ENCODE measurements at regions not wholly inside any gene's neighbourhood (a gene's known extent, or its start where the extent isn't known, plus 50 kb on each side); places are given as distances from the start of the nearest gene placed in this dataset.
"Not testable (repeated sequence)": the region's sequence is repeated elsewhere in the genome, so short reads cannot be mapped to it uniquely, and the experiment has no call there.

DNA sequence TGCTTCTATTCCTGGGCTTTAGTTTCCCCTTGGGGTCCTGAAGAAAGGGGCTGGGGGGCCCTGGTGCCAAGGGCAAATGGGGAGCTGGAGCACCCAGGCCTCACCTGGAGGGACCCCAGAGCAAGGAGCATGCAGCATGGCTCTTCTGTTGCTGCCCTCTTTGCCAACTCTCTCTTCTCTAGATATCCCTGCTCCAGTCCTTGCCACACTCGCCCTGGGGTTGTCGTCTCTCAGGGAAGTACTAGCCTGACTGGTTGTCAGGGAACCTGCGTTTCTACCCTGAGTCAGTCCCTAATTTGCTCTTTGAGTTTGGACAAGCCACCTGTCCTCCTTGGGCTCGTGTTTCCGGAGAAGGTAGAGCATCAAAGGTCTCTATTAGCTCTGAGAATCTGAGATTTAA is 63.7 kb upstream of the UBE2Q2 start:
- H3K4me1 ChIP-seq (ENCODE audit: control insufficient read depth, extremely low read depth, insufficient read depth, low read length), result no peaks in the 10 kb centered on the region
- no peaks in the 10 kb centered on the region for H3K9me1 ChIP-seq (replicated peaks; ENCODE audit: control insufficient read depth, extremely low read depth, insufficient read depth, low read length)
- no peak for DNase-seq (ENCODE audit: low read depth, low spot score)
- CTCF ChIA-PET, result no interaction called here
- no peaks in the 10 kb centered on the region for H3K79me2 ChIP-seq (ENCODE audit: control insufficient read depth, insufficient read depth, low read length)
- no peak overlapping the region for H3K4me3 ChIP-seq (replicated peaks in 1 of 3; ENCODE audit: insufficient read depth in 1 of 3, low read depth in 1 of 3, low read length in 3 of 3)
- POLR2A ChIA-PET, result no interaction called here
- H3K36me3 ChIP-seq (ENCODE audit: control insufficient read depth in 2 of 2, extremely low read depth in 1 of 2, insufficient read depth in 2 of 2, low read length in 2 of 2), result no peaks in the 10 kb centered on the region
- no peak overlapping the region for H2AFZ ChIP-seq (ENCODE audit: low read depth, low read length)
- TF ChIP-seq JUN (IDR thresholded peaks at IDR 0.05; ENCODE audit: borderline replicate concordance, insufficient read depth, insufficient read length, low read depth), result no peak
- no peak for TF ChIP-seq POLR2AphosphoS5 (IDR thresholded peaks at IDR 0.05; ENCODE audit: insufficient read depth, low read depth, low read length)
- TF ChIP-seq EZH2 (IDR thresholded peaks at IDR 0.05; ENCODE audit: borderline replicate concordance, low read depth, low read length, severe bottlenecking), result no peak
- no peak for TF ChIP-seq FOS (IDR thresholded peaks at IDR 0.05; ENCODE audit: borderline replicate concordance, insufficient read depth, low read length)
- no peak for TF ChIP-seq GATA2 (IDR thresholded peaks at IDR 0.05; ENCODE audit: insufficient read depth, insufficient read length, low read depth, low read length)
- TF ChIP-seq POLR2A (IDR thresholded peaks at IDR 0.05; ENCODE audit: low read depth, low read length), result no peak
- TF ChIP-seq MYC (IDR thresholded peaks at IDR 0.05; ENCODE audit: low read depth, low read length), result no peak
- TF ChIP-seq CTCF (IDR thresholded peaks at IDR 0.05; ENCODE audit: extremely low read depth in 1 of 2, insufficient read depth in 1 of 2, low read depth in 1 of 2, low read length in 2 of 2), result no peak
- TF ChIP-seq, protein P1, sequence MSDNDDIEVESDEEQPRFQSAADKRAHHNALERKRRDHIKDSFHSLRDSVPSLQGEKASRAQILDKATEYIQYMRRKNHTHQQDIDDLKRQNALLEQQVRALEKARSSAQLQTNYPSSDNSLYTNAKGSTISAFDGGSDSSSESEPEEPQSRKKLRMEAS (IDR thresholded peaks at IDR 0.05; ENCODE audit: insufficient read depth, insufficient read length), result no peak
- peaks cover 8 to 25% of the 10 kb centered on the region in 2 experiments for H3K27me3 ChIP-seq (ENCODE audit: control insufficient read depth in 2 of 2, insufficient read depth in 2 of 2, low read length in 2 of 2)
- no peak for FAIRE-seq
- dilution Hi-C loops (cut with MboI; ENCODE audit: extremely low pct_ligation_motif_present, low sequenced_read_pairs), result no loop called here
- H4K20me1 ChIP-seq (replicated peaks; ENCODE audit: control insufficient read depth, extremely low read depth, insufficient read depth, low read length), result no peaks in the 10 kb centered on the region
- H3K9me3 ChIP-seq (replicated peaks; ENCODE audit: control insufficient read depth, insufficient read depth, low read length), result no peaks in the 10 kb centered on the region
- no TSS peak for BruUV-seq (replicated peaks)
- H3K27ac ChIP-seq (ENCODE audit: insufficient read depth, low read depth, low read length), result no peak overlapping the region
- no peak overlapping the region for H3K9ac ChIP-seq (replicated peaks; ENCODE audit: extremely low read depth, insufficient read depth, low read length)
- H3K4me2 ChIP-seq (ENCODE audit: insufficient read depth, low read length), result no peak overlapping the region
- intact Hi-C loops (cut with micrococcal nuclease), result no loop called here

DNA sequence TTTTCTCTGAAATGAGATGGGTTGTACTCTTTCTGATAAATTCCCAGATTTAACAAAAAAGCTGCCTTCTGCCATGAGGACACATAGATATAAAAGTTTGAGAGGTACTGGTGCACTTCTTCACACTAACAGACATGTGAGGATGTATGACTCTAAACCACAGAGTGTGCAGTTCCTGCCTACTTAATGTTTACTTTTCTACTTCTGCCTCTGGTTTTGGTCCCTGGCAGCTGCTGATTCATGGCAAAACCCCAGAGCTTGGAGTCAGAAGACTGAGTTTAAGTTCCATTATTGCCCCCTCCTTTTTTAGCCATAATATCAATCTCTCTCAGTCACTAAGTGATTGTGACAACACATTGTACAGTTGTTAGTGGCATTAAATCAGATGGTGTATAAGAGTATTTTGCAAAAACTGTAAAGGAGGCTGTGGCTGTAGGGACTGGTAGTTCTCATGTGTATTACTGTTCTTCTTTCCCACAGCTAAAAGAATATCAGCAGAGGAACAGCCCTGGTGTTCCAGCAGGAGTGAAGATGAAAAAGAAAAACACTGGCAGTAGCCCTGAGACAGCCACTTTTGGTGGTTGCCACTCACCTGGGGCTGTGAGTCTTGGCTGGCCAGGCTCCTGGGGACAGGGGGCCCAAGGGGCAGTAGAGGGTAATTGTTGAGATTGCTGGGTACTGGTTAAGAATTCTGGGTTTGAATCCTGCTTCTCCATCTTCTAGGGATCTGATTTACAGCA is 64.4 kb upstream of the CSPG4 start:
- H3K9ac ChIP-seq (replicated peaks; ENCODE audit: extremely low read depth, insufficient read depth, low read length); H3K27ac ChIP-seq (ENCODE audit: insufficient read depth, low read depth, low read length); H3K36me3 ChIP-seq (ENCODE audit: control insufficient read depth in 2 of 2, extremely low read depth in 1 of 2, insufficient read depth in 2 of 2, low read length in 2 of 2); H3K79me2 ChIP-seq (ENCODE audit: control insufficient read depth, insufficient read depth, low read length); H4K20me1 ChIP-seq (replicated peaks; ENCODE audit: control insufficient read depth, extremely low read depth, insufficient read depth, low read length); DNase-seq (ENCODE audit: low read depth, low spot score); H2AFZ ChIP-seq (ENCODE audit: low read depth, low read length); FAIRE-seq; BruUV-seq (replicated peaks); CTCF ChIA-PET; H3K9me1 ChIP-seq (replicated peaks; ENCODE audit: control insufficient read depth, extremely low read depth, insufficient read depth, low read length); H3K4me2 ChIP-seq (ENCODE audit: insufficient read depth, low read length); H3K4me1 ChIP-seq (ENCODE audit: control insufficient read depth, extremely low read depth, insufficient read depth, low read length); POLR2A ChIA-PET; H3K9me3 ChIP-seq (replicated peaks; ENCODE audit: control insufficient read depth, insufficient read depth, low read length); H3K4me3 ChIP-seq (replicated peaks in 1 of 3; ENCODE audit: insufficient read depth in 1 of 3, low read depth in 1 of 3, low read length in 3 of 3); intact Hi-C loops (cut with micrococcal nuclease); dilution Hi-C loops (cut with MboI; ENCODE audit: extremely low pct_ligation_motif_present, low sequenced_read_pairs): not testable (repeated sequence)
- peaks cover 11 to 21% of the 10 kb centered on the region in 2 experiments for H3K27me3 ChIP-seq (ENCODE audit: control insufficient read depth in 2 of 2, insufficient read depth in 2 of 2, low read length in 2 of 2)

Measured in endothelial cell of umbilical vein (primary cell).